ENCODE measurements at regions not wholly inside any gene's neighbourhood (a gene's known extent, or its start where the extent isn't known, plus 50 kb on each side); places are given as distances from the start of the nearest gene placed in this dataset.

DNA sequence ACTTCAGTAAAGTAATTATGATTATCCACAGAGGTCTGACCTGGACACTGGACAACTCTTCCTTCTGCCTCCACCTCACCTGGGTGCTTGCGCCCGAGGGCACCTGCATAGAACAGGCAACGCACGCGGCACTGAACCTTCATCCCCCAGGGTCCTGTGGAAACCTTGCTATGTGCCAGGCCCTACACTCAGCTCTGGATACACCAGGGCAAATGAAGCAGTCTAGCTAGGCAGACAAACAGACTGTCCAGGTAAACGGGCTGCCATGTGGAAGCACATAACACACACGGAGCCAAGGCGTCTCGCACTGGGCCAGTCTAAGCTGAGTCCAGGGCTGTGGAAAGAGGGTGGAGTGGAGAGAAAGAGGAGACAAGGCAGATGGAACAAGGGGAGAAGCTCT, 109.3 kb upstream of the AFDN start:
- TF ChIP-seq, protein P1, sequence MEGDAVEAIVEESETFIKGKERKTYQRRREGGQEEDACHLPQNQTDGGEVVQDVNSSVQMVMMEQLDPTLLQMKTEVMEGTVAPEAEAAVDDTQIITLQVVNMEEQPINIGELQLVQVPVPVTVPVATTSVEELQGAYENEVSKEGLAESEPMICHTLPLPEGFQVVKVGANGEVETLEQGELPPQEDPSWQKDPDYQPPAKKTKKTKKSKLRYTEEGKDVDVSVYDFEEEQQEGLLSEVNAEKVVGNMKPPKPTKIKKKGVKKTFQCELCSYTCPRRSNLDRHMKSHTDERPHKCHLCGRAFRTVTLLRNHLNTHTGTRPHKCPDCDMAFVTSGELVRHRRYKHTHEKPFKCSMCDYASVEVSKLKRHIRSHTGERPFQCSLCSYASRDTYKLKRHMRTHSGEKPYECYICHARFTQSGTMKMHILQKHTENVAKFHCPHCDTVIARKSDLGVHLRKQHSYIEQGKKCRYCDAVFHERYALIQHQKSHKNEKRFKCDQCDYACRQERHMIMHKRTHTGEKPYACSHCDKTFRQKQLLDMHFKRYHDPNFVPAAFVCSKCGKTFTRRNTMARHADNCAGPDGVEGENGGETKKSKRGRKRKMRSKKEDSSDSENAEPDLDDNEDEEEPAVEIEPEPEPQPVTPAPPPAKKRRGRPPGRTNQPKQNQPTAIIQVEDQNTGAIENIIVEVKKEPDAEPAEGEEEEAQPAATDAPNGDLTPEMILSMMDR (IDR thresholded peaks at IDR 0.05): no peak
- TF ChIP-seq POLR2A (IDR thresholded peaks at IDR 0.05): no peak

All from adrenal gland (tissue), 5 donors.